ENCODE measurements at regions not wholly inside any gene's neighbourhood (a gene's known extent, or its start where the extent isn't known, plus 50 kb on each side); places are given as distances from the start of the nearest gene placed in this dataset.
A peak's percentile ranks its signal among the peaks of the same experiment; 100 is the strongest.
"Not testable (repeated sequence)": the region's sequence is repeated elsewhere in the genome, so short reads cannot be mapped to it uniquely, and the experiment has no call there.

- Histone ChIP-seq H3K27ac (peak overlapping the region; percentile 68), H3K36me3 (no peaks in the 10 kb centered on the region), H3K27me3 (no peaks in the 10 kb centered on the region), H3K4me3 (no peak overlapping the region), H3K9me3 (ENCODE audit: low read depth) (no peaks in the 10 kb centered on the region), H3K4me1 (ENCODE audit: low read depth) (peaks cover 41% of the 10 kb centered on the region)
- TF ChIP-seq CTCF (IDR thresholded peaks at IDR 0.05; ENCODE audit: low read depth, low read length): no peak
- peak in 1 of 2 donors; percentile 75 for DNase-seq (ENCODE audit: low read depth in 1 of 2, low spot score in 1 of 2)
These were observed 67.3 kb upstream of the VCAN start for GRCh38 chr5:83404182-83404716.

DNA sequence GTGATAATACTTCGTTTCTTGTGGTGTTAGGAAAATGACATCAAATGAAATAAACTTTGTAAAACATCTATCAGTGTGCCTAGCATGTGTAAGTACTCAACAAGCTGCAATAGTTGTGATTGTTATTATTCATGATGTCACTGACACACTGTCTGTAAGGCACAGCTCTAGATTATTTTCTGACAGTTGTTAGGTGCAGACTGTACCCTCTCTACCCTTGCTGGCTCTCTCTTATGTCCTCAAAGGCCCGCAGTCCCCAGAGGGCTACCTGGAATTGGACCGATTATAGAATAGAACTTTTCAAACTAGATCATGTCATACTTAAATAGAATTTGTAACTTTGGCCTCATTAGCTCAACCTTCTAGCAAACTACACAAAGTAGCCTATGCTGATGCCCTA is 65.9 kb upstream of the VCAN start:
- no peak for TF ChIP-seq CTCF (IDR thresholded peaks at IDR 0.05; ENCODE audit: low read depth, low read length)
- Histone ChIP-seq H3K27me3 (no peaks in the 10 kb centered on the region), H3K4me3 (no peak overlapping the region), H3K27ac (no peak overlapping the region), H3K4me1 (ENCODE audit: low read depth) (peaks cover 41% of the 10 kb centered on the region), H3K36me3 (no peaks in the 10 kb centered on the region), H3K9me3 (ENCODE audit: low read depth) (no peaks in the 10 kb centered on the region)
- DNase-seq (ENCODE audit: low read depth in 1 of 2, low spot score in 1 of 2): no peak

GRCh38 chr5:83406906-83407305 is 64.6 kb upstream of the VCAN start:
- no peak for DNase-seq (ENCODE audit: low read depth in 1 of 2, low spot score in 1 of 2)
- H3K4me1 ChIP-seq (ENCODE audit: low read depth): peaks cover 30% of the 10 kb centered on the region
- no peaks in the 10 kb centered on the region for H3K27me3 ChIP-seq
- H3K27ac ChIP-seq: no peak overlapping the region
- no peaks in the 10 kb centered on the region for H3K36me3 ChIP-seq
- H3K9me3 ChIP-seq (ENCODE audit: low read depth): no peaks in the 10 kb centered on the region
- no peak overlapping the region for H3K4me3 ChIP-seq
- TF ChIP-seq CTCF (IDR thresholded peaks at IDR 0.05; ENCODE audit: low read depth, low read length): no peak

- H3K9me3 ChIP-seq (ENCODE audit: low read depth): no peaks in the 10 kb centered on the region
- H3K27ac ChIP-seq: no peak overlapping the region
- no peaks in the 10 kb centered on the region for H3K36me3 ChIP-seq
- TF ChIP-seq CTCF (IDR thresholded peaks at IDR 0.05; ENCODE audit: low read depth, low read length): no peak
- H3K4me1 ChIP-seq (ENCODE audit: low read depth): peaks cover 23% of the 10 kb centered on the region
- no peaks in the 10 kb centered on the region for H3K27me3 ChIP-seq
- H3K4me3 ChIP-seq: no peak overlapping the region
- no peak for DNase-seq (ENCODE audit: low read depth in 1 of 2, low spot score in 1 of 2)
These were observed 63.6 kb upstream of the VCAN start for GRCh38 chr5:83407931-83408330.

DNA sequence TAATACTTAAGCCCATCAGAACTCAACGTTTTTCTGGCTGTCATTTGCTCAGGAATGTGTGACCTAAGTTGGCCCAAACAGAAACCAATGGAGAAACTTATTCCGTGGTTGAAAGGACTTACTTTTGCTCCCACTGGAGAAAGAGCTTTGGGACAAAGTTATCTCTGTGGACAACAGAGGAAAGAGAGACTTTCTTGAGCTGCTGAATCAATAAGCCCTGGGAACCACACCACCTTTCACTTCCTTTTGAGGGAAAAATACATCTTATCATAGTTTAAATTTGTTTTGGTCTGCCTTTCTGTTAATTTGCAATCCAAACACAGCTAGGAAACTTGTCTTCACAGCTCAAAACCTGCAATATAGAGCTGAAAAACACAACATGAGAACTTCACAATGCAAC is 62.8 kb upstream of the VCAN start:
- no peak for TF ChIP-seq CTCF (IDR thresholded peaks at IDR 0.05; ENCODE audit: low read depth, low read length)
- Histone ChIP-seq H3K36me3 (no peaks in the 10 kb centered on the region), H3K4me3 (no peak overlapping the region), H3K27ac (no peak overlapping the region), H3K27me3 (no peaks in the 10 kb centered on the region), H3K9me3 (ENCODE audit: low read depth) (no peaks in the 10 kb centered on the region), H3K4me1 (ENCODE audit: low read depth) (peaks cover 18% of the 10 kb centered on the region)
- DNase-seq (ENCODE audit: low read depth in 1 of 2, low spot score in 1 of 2): no peak

- not testable (repeated sequence) for H3K4me1 ChIP-seq (ENCODE audit: low read depth); DNase-seq (ENCODE audit: low read depth in 1 of 2, low spot score in 1 of 2); H3K36me3 ChIP-seq; H3K9me3 ChIP-seq (ENCODE audit: low read depth); H3K27me3 ChIP-seq; H3K4me3 ChIP-seq; H3K27ac ChIP-seq
These were observed 61.8 kb upstream of the VCAN start for GRCh38 chr5:83409776-83410175.

DNA sequence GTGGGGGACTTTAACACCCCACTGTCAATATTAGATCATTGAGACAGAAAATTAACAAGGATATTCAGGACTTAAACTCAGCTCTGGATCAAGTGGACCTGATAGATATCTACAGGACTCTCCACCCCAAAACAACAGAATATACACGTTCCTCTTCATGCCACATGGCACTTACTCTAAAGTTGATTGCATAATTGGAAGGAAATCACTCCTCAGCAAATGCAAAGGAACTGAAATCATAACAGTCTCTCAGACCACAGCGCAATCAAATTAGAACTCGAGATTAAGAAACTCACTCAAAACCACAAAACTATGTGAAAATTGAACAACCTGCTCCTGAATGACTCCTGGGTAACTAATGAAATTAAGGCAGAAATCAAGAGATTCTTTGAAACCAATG is 61.2 kb upstream of the VCAN start:
- not testable (repeated sequence) for H3K27ac ChIP-seq; DNase-seq (ENCODE audit: low read depth in 1 of 2, low spot score in 1 of 2); H3K36me3 ChIP-seq; H3K4me3 ChIP-seq; H3K27me3 ChIP-seq; H3K4me1 ChIP-seq (ENCODE audit: low read depth); H3K9me3 ChIP-seq (ENCODE audit: low read depth)

Measured in cardiac muscle cell (in vitro differentiated cells and primary cell).